Spleen (tissue), 7 donors: ENCODE measurements at regions not wholly inside any gene's neighbourhood (a gene's known extent, or its start where the extent isn't known, plus 50 kb on each side); places are given as distances from the start of the nearest gene placed in this dataset.

Experiments
- POLR2A ChIP-seq, 3 donors: fragments of 450-650 bp; IDR thresholded peaks; one replicate each; pipeline ENCODE4 v1.5.1; 2017; ENCODE audit warnings: antibody characterized with exemption in 3 of 3, mild to moderate bottlenecking in 1 of 3
- POLR2AphosphoS5 ChIP-seq, 3 donors: sonication (generic); formaldehyde crosslinking; IDR thresholded peaks; one replicate each; pipeline ENCODE4 v1.5.1; 2017; ENCODE audit warnings: antibody characterized with exemption in 3 of 3
- TF ChIP-seq, protein P1 (sequence below), 11 experiments: fragments of 200-600 bp in 7 of 11; fragments of 450-650 bp in 4 of 11; sonication (generic) in 4 of 11; IDR thresholded peaks in 8 of 11; conservative IDR thresholded peaks in 3 of 11; 1 replicate in 7 of 11; 2 replicates in 4 of 11; pipeline versions ENCODE4 v1.4.0 to v1.8.0; 2016 to 2021; ENCODE audit warnings: antibody characterized with exemption in 11 of 11, inconsistent platforms in 4 of 11, mild to moderate bottlenecking in 1 of 11
- donor health status: DM: no; HTN: no; CAD: no; lungs with moderate emphysema.
- donor health status: DM: no; HTN: no; CAD: no.
- donor health status: DM: no; HTN: no; CAD: no.

DNA sequence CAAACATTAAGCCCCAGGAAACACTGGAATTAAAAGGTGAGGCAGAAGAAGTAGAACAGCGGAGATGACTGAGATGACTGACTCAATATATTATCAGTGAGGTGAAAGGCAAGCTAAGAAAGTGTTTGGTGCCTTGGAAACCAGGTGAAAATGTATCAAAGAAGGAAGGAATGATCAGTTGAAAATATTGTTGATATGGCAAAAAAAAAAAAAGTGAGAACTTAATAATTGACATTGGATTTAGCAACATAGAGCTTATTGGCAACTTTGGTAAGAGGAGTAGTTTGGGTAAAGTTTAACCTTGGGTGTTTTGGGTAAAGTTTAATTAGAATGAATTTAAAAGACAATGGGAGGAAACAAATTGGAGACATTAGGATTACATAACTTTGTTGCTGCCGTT, 127.7 kb upstream of the MYOCD start:
- TF ChIP-seq, protein P1, sequence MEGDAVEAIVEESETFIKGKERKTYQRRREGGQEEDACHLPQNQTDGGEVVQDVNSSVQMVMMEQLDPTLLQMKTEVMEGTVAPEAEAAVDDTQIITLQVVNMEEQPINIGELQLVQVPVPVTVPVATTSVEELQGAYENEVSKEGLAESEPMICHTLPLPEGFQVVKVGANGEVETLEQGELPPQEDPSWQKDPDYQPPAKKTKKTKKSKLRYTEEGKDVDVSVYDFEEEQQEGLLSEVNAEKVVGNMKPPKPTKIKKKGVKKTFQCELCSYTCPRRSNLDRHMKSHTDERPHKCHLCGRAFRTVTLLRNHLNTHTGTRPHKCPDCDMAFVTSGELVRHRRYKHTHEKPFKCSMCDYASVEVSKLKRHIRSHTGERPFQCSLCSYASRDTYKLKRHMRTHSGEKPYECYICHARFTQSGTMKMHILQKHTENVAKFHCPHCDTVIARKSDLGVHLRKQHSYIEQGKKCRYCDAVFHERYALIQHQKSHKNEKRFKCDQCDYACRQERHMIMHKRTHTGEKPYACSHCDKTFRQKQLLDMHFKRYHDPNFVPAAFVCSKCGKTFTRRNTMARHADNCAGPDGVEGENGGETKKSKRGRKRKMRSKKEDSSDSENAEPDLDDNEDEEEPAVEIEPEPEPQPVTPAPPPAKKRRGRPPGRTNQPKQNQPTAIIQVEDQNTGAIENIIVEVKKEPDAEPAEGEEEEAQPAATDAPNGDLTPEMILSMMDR (IDR thresholded peaks at IDR 0.05 in 8 of 11, conservative IDR thresholded peaks at IDR 0.05 in 3 of 11) = no peak
- TF ChIP-seq POLR2A (IDR thresholded peaks at IDR 0.05) = no peak
- TF ChIP-seq POLR2AphosphoS5 (IDR thresholded peaks at IDR 0.05) = no peak
